ENCODE measurements at regions not wholly inside any gene's neighbourhood (a gene's known extent, or its start where the extent isn't known, plus 50 kb on each side); places are given as distances from the start of the nearest gene placed in this dataset.

- DNase-seq = no peak
- Histone ChIP-seq H3K36me3 (no peaks in the 10 kb centered on the region), H3K9me3 (no peaks in the 10 kb centered on the region), H3K27ac (no peak overlapping the region), H3K4me1 (ENCODE audit: insufficient read depth) (no peaks in the 10 kb centered on the region), H3K4me3 (no peak overlapping the region), H3K27me3 (no peaks in the 10 kb centered on the region)
- TF ChIP-seq POLR2A (IDR thresholded peaks at IDR 0.05) (no peak), EP300 (IDR thresholded peaks at IDR 0.05) (no peak)
- TF ChIP-seq, protein P1, sequence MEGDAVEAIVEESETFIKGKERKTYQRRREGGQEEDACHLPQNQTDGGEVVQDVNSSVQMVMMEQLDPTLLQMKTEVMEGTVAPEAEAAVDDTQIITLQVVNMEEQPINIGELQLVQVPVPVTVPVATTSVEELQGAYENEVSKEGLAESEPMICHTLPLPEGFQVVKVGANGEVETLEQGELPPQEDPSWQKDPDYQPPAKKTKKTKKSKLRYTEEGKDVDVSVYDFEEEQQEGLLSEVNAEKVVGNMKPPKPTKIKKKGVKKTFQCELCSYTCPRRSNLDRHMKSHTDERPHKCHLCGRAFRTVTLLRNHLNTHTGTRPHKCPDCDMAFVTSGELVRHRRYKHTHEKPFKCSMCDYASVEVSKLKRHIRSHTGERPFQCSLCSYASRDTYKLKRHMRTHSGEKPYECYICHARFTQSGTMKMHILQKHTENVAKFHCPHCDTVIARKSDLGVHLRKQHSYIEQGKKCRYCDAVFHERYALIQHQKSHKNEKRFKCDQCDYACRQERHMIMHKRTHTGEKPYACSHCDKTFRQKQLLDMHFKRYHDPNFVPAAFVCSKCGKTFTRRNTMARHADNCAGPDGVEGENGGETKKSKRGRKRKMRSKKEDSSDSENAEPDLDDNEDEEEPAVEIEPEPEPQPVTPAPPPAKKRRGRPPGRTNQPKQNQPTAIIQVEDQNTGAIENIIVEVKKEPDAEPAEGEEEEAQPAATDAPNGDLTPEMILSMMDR (IDR thresholded peaks at IDR 0.05) = no peak
- 78 to 97% (median 85%) methylated on average over 3 of the region's 3 CpGs for WGBS, 3 donors
- intact Hi-C loops (cut with DNase I) = no loop called here
Observed at GRCh38 chr3:177308911-177309310, 111.6 kb upstream of the TBL1XR1 start.

- DNase-seq = no peak
- TF ChIP-seq POLR2A (IDR thresholded peaks at IDR 0.05) (no peak), EP300 (IDR thresholded peaks at IDR 0.05) (no peak)
- TF ChIP-seq, protein P1 (IDR thresholded peaks at IDR 0.05) = no peak
- no peaks in the 10 kb centered on the region for H3K27me3 ChIP-seq
- WGBS, 3 donors = 96 to 97% (median 96%) methylated on average over 5 of the region's 5 CpGs
- intact Hi-C loops (cut with DNase I) = no loop called here
- no peak overlapping the region for H3K27ac ChIP-seq
- no peaks in the 10 kb centered on the region for H3K9me3 ChIP-seq
- no peaks in the 10 kb centered on the region for H3K4me1 ChIP-seq (ENCODE audit: insufficient read depth)
- no peak overlapping the region for H3K4me3 ChIP-seq
- H3K36me3 ChIP-seq = no peaks in the 10 kb centered on the region
Observed at GRCh38 chr3:177312491-177312890, 115.2 kb upstream of the TBL1XR1 start.

DNA sequence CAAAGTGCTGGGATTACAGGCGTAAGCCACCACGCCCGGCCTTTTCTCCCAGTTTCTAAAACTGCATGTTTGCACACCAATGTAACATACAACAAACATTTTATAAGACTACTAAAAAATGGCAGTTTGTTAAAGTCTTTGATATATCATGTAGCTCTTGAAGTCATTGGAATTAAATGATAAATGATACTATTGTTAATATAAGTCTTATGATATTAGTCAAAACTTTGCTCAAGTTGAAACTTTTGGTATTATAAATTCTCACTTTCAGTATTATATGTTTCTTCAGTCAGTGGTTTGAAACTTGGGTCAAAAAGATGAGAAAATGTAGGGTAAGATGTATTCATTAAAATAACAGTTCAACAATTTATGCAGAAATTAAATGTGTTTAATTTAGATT, 117.6 kb upstream of the TBL1XR1 start:
- intact Hi-C loops (cut with DNase I) = no loop called here
- no peak overlapping the region for H3K4me3 ChIP-seq
- no peak for DNase-seq
- WGBS, 3 donors = 96 to 98% (median 97%) methylated on average over 3 of the region's 3 CpGs
- H3K36me3 ChIP-seq = no peaks in the 10 kb centered on the region
- H3K27me3 ChIP-seq = no peaks in the 10 kb centered on the region
- H3K9me3 ChIP-seq = no peaks in the 10 kb centered on the region
- H3K4me1 ChIP-seq (ENCODE audit: insufficient read depth) = no peaks in the 10 kb centered on the region
- H3K27ac ChIP-seq = no peak overlapping the region
- no peak for TF ChIP-seq POLR2A (IDR thresholded peaks at IDR 0.05)
- TF ChIP-seq, protein P1 (IDR thresholded peaks at IDR 0.05) = no peak
- TF ChIP-seq EP300 (IDR thresholded peaks at IDR 0.05) = no peak

GRCh38 chr3:177317247-177317646, 120.0 kb upstream of the TBL1XR1 start:
- intact Hi-C loops (cut with DNase I) = no loop called here
- H3K36me3 ChIP-seq = no peaks in the 10 kb centered on the region
- H3K4me3 ChIP-seq = no peak overlapping the region
- no peaks in the 10 kb centered on the region for H3K27me3 ChIP-seq
- TF ChIP-seq POLR2A (IDR thresholded peaks at IDR 0.05) (no peak), EP300 (IDR thresholded peaks at IDR 0.05) (no peak)
- TF ChIP-seq, protein P1 (IDR thresholded peaks at IDR 0.05) = no peak
- WGBS, 3 donors = 79 to 85% (median 83%) methylated on average over 2 of the region's 2 CpGs
- no peak overlapping the region for H3K27ac ChIP-seq
- DNase-seq = no peak
- no peaks in the 10 kb centered on the region for H3K9me3 ChIP-seq
- H3K4me1 ChIP-seq (ENCODE audit: insufficient read depth) = peaks cover 6% of the 10 kb centered on the region

DNA sequence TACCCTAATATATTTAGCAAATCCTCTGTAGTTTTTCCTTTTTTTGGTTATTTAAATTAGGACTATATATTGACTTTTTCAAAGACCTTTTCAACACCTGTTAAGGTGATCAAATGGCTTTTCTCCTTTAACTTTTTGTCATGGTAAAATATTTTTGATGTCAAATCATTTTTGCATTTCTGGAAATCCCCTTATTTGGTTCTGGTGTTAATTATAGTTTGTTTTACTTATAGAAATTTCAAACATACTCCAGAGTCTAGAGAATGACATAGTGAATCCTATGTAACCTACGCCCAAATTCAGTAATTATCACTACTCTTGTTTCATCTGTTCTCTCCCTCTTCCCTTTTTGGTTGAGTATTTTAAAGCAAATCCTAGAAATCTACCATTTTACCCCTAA, 121.3 kb upstream of the TBL1XR1 start:
- Histone ChIP-seq H3K9me3 (no peaks in the 10 kb centered on the region), H3K4me1 (ENCODE audit: insufficient read depth) (peaks cover 6% of the 10 kb centered on the region), H3K27ac (no peak overlapping the region), H3K27me3 (no peaks in the 10 kb centered on the region), H3K4me3 (no peak overlapping the region), H3K36me3 (no peaks in the 10 kb centered on the region)
- DNase-seq = no peak
- intact Hi-C loops (cut with DNase I) = no loop called here
- no peak for TF ChIP-seq POLR2A (IDR thresholded peaks at IDR 0.05)
- TF ChIP-seq, protein P1 (IDR thresholded peaks at IDR 0.05) = no peak
- TF ChIP-seq EP300 (IDR thresholded peaks at IDR 0.05) = no peak
- WGBS, 3 donors = 96 to 100% (median 97%) methylated on average over 1 of the region's 1 CpG

Measured in ovary (tissue), 7 donors.